Transverse colon (tissue), 4 donors: ENCODE measurements at regions not wholly inside any gene's neighbourhood (a gene's known extent, or its start where the extent isn't known, plus 50 kb on each side); places are given as distances from the start of the nearest gene placed in this dataset.

Source experiments
- CTCF ChIP-seq, 5 experiments: fragments of 200-600 bp in 3 of 5; fragments of 450-650 bp in 2 of 5; sonication (generic) in 3 of 5; IDR thresholded peaks; 1 replicate in 2 of 5; 2 replicates in 3 of 5; pipeline ENCODE4 v1.5.1; 2016 to 2017; ENCODE audit warnings: antibody characterized with exemption in 5 of 5, inconsistent platforms in 3 of 5, mild to moderate bottlenecking in 2 of 5, moderate library complexity in 1 of 5
- EP300 ChIP-seq: sonication (generic); formaldehyde crosslinking; IDR thresholded peaks from one replicate; pipeline ENCODE4 v1.6.1; 2017; ENCODE audit warnings: antibody characterized with exemption, low read depth
- POLR2A ChIP-seq: fragments of 450-650 bp; IDR thresholded peaks from one replicate; pipeline ENCODE4 v1.6.1; 2016; ENCODE audit warnings: antibody characterized with exemption, mild to moderate bottlenecking, moderate library complexity
- POLR2AphosphoS5 ChIP-seq, 3 donors: sonication (generic); formaldehyde crosslinking; IDR thresholded peaks; one replicate each; pipeline ENCODE4 v1.6.1; 2016; ENCODE audit warnings: antibody characterized with exemption in 3 of 3

GRCh38 chr1:38133756-38134155 is 87.2 kb upstream of the POU3F1 start:
- TF ChIP-seq EP300: no peak
- no peak for TF ChIP-seq CTCF (IDR thresholded peaks at IDR 0.05)
- TF ChIP-seq POLR2AphosphoS5 (IDR thresholded peaks at IDR 0.05): no peak
- TF ChIP-seq POLR2A: no peak
